Gastroesophageal sphincter (tissue), 4 donors: ENCODE measurements at regions not wholly inside any gene's neighbourhood (a gene's known extent, or its start where the extent isn't known, plus 50 kb on each side); places are given as distances from the start of the nearest gene placed in this dataset.

Experiments
- ATAC-seq: fragments of 150-250 bp; one replicate; pipeline ENCODE4 v1.9.1; 2016; ENCODE audit warnings: mild to moderate bottlenecking, moderate library complexity
- H3K27ac ChIP-seq, 4 donors: fragments of 200-600 bp; sonication (generic) in 3 of 4; 1 replicate in 3 of 4; 2 replicates in 1 of 4; pipeline ENCODE4 v1.5.1; 2016 to 2019
- H3K27me3 ChIP-seq: fragments of 200-600 bp; sonication (generic); one replicate; pipeline ENCODE4 v1.5.1; 2019
- H3K36me3 ChIP-seq, 2 donors: fragments of 200-600 bp; sonication (generic); one replicate each; pipeline ENCODE4 v1.5.1; 2019; ENCODE audit warnings: control low read depth in 1 of 2
- H3K4me1 ChIP-seq, 3 donors: fragments of 200-600 bp; sonication (generic); 1 replicate in 2 of 3; 2 replicates in 1 of 3; pipeline ENCODE4 v1.5.1; 2016 to 2019; ENCODE audit warnings: control low read depth in 2 of 3
- H3K4me3 ChIP-seq, 2 donors: fragments of 200-600 bp; sonication (generic); one replicate each; pipeline ENCODE4 v1.5.1; 2019; ENCODE audit warnings: mild to moderate bottlenecking in 1 of 2, moderate library complexity in 1 of 2
- H3K9me3 ChIP-seq, 3 donors: fragments of 200-600 bp; sonication (generic); one replicate each; pipeline ENCODE4 v1.5.1; 2017 to 2019; ENCODE audit warnings: control low read depth in 2 of 3
- CTCF ChIP-seq, 4 experiments: fragments of 200-600 bp in 2 of 4; fragments of 450-650 bp in 2 of 4; sonication (generic) in 1 of 4; IDR thresholded peaks; one replicate each; pipeline ENCODE4 v1.5.1; 2017 to 2019; ENCODE audit warnings: antibody characterized with exemption in 4 of 4, mild to moderate bottlenecking in 2 of 4, moderate library complexity in 2 of 4
- EP300 ChIP-seq: sonication (generic); formaldehyde crosslinking; IDR thresholded peaks from one replicate; pipeline ENCODE4 v1.6.1; 2017; ENCODE audit warnings: antibody characterized with exemption, mild to moderate bottlenecking
- POLR2A ChIP-seq, 2 donors: fragments of 450-650 bp; IDR thresholded peaks; one replicate each; pipeline ENCODE4 v1.6.1; 2017; ENCODE audit warnings: antibody characterized with exemption in 2 of 2, mild to moderate bottlenecking in 2 of 2, moderate library complexity in 1 of 2
- POLR2AphosphoS5 ChIP-seq: sonication (generic); formaldehyde crosslinking; IDR thresholded peaks from one replicate; pipeline ENCODE4 v1.6.1; 2017; ENCODE audit warnings: antibody characterized with exemption
- WGBS, 2 donors: methylation state at CpG; one replicate each; pipeline ENCODE4 v1.1.5; 2018; ENCODE audit warnings: low coverage in 1 of 2; 5-methylcytosine and 5-hydroxymethylcytosine counted together

- WGBS, 2 donors = 3 to 7% methylated on average over 14 to 16 of the region's 18 CpGs
- TF ChIP-seq EP300 (no peak), POLR2A (IDR thresholded peaks at IDR 0.05) (peak in 1 of 2 donors; percentile 7), POLR2AphosphoS5 (peak; percentile 52), CTCF (IDR thresholded peaks at IDR 0.05) (no peak)
- peaks cover 5% of the 10 kb centered on the region for H3K27me3 ChIP-seq
- peaks cover 0 to 25% (median 0%) of the 10 kb centered on the region in 3 donors for H3K4me1 ChIP-seq
- H3K27ac ChIP-seq = peak overlapping the region; percentile 90 to 98 (median 95)
- no peaks in the 10 kb centered on the region for H3K36me3 ChIP-seq
- peak overlapping the region; percentile 62 to 76 for H3K4me3 ChIP-seq
- peak; percentile 16 for ATAC-seq
- H3K9me3 ChIP-seq = no peaks in the 10 kb centered on the region
Observed at GRCh38 chr6:26205625-26206574, 118.7 kb downstream of the HFE start.

GRCh38 chr6:26206868-26207801 is 119.9 kb downstream of the HFE start:
- Histone ChIP-seq H3K9me3 (no peaks in the 10 kb centered on the region), H3K4me3 (peak overlapping the region in 1 of 2 donors; percentile 76), H3K27ac (no peak overlapping the region), H3K27me3 (peaks cover 5% of the 10 kb centered on the region), H3K4me1 (peaks cover 0 to 25% (median 0%) of the 10 kb centered on the region in 3 donors), H3K36me3 (no peaks in the 10 kb centered on the region)
- TF ChIP-seq POLR2A (IDR thresholded peaks at IDR 0.05) (no peak), CTCF (IDR thresholded peaks at IDR 0.05) (no peak), EP300 (no peak), POLR2AphosphoS5 (no peak)
- no peak for ATAC-seq
- 54 to 61% methylated on average over 8 of the region's 8 CpGs for WGBS, 2 donors

- WGBS, 2 donors = 100% methylated on average over 1 of the region's 1 CpG
- Histone ChIP-seq H3K27ac (no peak overlapping the region), H3K27me3 (peaks cover 21% of the 10 kb centered on the region), H3K36me3 (no peaks in the 10 kb centered on the region), H3K9me3 (no peaks in the 10 kb centered on the region), H3K4me3 (no peak overlapping the region), H3K4me1 (peaks cover 0 to 25% (median 0%) of the 10 kb centered on the region in 3 donors)
- no peak for ATAC-seq
- TF ChIP-seq POLR2A (IDR thresholded peaks at IDR 0.05) (no peak), CTCF (IDR thresholded peaks at IDR 0.05) (no peak), POLR2AphosphoS5 (no peak), EP300 (no peak)
Observed at GRCh38 chr6:26211963-26212362, 124.7 kb downstream of the HFE start.

- Histone ChIP-seq H3K27ac (no peak overlapping the region), H3K4me3 (no peak overlapping the region), H3K27me3 (peaks cover 21% of the 10 kb centered on the region), H3K4me1 (peaks cover 0 to 34% (median 0%) of the 10 kb centered on the region in 3 donors), H3K36me3 (no peaks in the 10 kb centered on the region), H3K9me3 (no peaks in the 10 kb centered on the region)
- TF ChIP-seq POLR2AphosphoS5 (no peak), EP300 (no peak), POLR2A (IDR thresholded peaks at IDR 0.05) (no peak), CTCF (IDR thresholded peaks at IDR 0.05) (no peak)
- ATAC-seq = no peak
- WGBS, 2 donors = 95 to 100% methylated on average over 2 of the region's 2 CpGs
Observed at GRCh38 chr6:26213334-26214075, 126.3 kb downstream of the HFE start.
